PC-9 (cell line): ENCODE measurements at regions not wholly inside any gene's neighbourhood (a gene's known extent, or its start where the extent isn't known, plus 50 kb on each side); places are given as distances from the start of the nearest gene placed in this dataset.

Experiments
- BruUV-seq: library from RNA; stranded (reverse); fragments of 400-500 nt; replicated peaks from 2 replicates; lab custom pipeline; 2021; lab: Mats Ljungman, UMichigan
- CTCF ChIA-PET: fragments of 300-600 bp; sonication (Branson Sonifier 250); formaldehyde crosslinking; loops from one replicate; lab custom pipeline; 2022; ENCODE audit warnings: antibody characterized with exemption; lab: Charles Lee
- POLR2A ChIA-PET: fragments of 300-600 bp; sonication (Branson Sonifier 250); formaldehyde crosslinking; loops from one replicate; lab custom pipeline; 2022; ENCODE audit warnings: antibody characterized with exemption; ENCODE audit not compliant: unreplicated experiment; lab: Charles Lee
- DNase-seq, 2 experiments: peaks; one replicate each; pipeline versions ENCODE4 v3.0.0 to v3.0.0-alpha.2; 2015 to 2022; ENCODE audit warnings: mixed read lengths in 1 of 2
- H2AFZ ChIP-seq: fragments of 200-600 bp; sonication (generic); 2 replicates; pipeline ENCODE4 v1.8.1; 2017; ENCODE audit warnings: antibody characterized with exemption
- H3F3A ChIP-seq: fragments of 200-600 bp; sonication (generic); 2 replicates; pipeline ENCODE4 v1.8.1; 2017; ENCODE audit warnings: antibody characterized with exemption, mild to moderate bottlenecking, low read depth; ENCODE audit not compliant: insufficient read depth
- H3K27ac ChIP-seq: fragments of 200-600 bp; sonication (generic); 2 replicates; pipeline ENCODE4 v1.6.1; 2016; ENCODE audit warnings: mixed run types
- H3K27me3 ChIP-seq: fragments of 200-600 bp; sonication (generic); 2 replicates; pipeline ENCODE4 v1.6.1; 2016; ENCODE audit warnings: low read depth, mixed run types; ENCODE audit not compliant: insufficient read depth
- H3K36me3 ChIP-seq: fragments of 200-600 bp; sonication (generic); 2 replicates; pipeline ENCODE4 v1.6.1; 2016; ENCODE audit warnings: low read depth, mixed run types
- H3K4me1 ChIP-seq: fragments of 200-600 bp; sonication (generic); replicated peaks from 2 replicates; pipeline ENCODE4 v1.6.1; 2016; ENCODE audit warnings: mixed run types; ENCODE audit not compliant: insufficient read depth
- H3K4me2 ChIP-seq: fragments of 200-600 bp; sonication (generic); 2 replicates; pipeline ENCODE4 v1.6.1; 2017; ENCODE audit warnings: mixed run types
- H3K4me3 ChIP-seq: fragments of 200-600 bp; sonication (generic); 2 replicates; pipeline ENCODE4 v1.6.1; 2016; ENCODE audit warnings: mixed run types
- H3K79me2 ChIP-seq: fragments of 200-600 bp; sonication (generic); 2 replicates; pipeline ENCODE4 v1.6.1; 2017; ENCODE audit warnings: low read depth, mixed run types
- H3K9me2 ChIP-seq: fragments of 200-600 bp; sonication (generic); 2 replicates; pipeline ENCODE4 v1.8.1; 2017; ENCODE audit warnings: mild to moderate bottlenecking; ENCODE audit not compliant: insufficient read depth
- H3K9me3 ChIP-seq: fragments of 200-600 bp; sonication (generic); 2 replicates; pipeline ENCODE4 v1.8.1; 2016; ENCODE audit warnings: low read depth; ENCODE audit not compliant: insufficient read depth
- H4K20me1 ChIP-seq: fragments of 200-600 bp; sonication (generic); 2 replicates; pipeline ENCODE4 v1.8.1; 2017; ENCODE audit not compliant: insufficient read depth
- CTCF ChIP-seq: fragments of 200-600 bp; sonication (generic); conservative IDR thresholded peaks from 2 replicates; pipeline ENCODE4 v1.6.1; 2017; ENCODE audit warnings: mixed run types, antibody characterized with exemption, mild to moderate bottlenecking, moderate library complexity
- EZH2 ChIP-seq: fragments of 200-600 bp; sonication (generic); IDR thresholded peaks from 2 replicates; pipeline ENCODE4 v1.8.0; 2017; ENCODE audit warnings: antibody characterized with exemption, low read depth
- intact Hi-C: fragments of 100-400 bp; cut with micrococcal nuclease; formaldehyde crosslinking; loops from one replicate; pipeline ENCODE4 v1.10.0; 2022; ENCODE audit not compliant: unreplicated experiment

- Histone ChIP-seq H4K20me1 (no peaks in the 10 kb centered on the region), H3K36me3 (no peaks in the 10 kb centered on the region), H3K9me3 (no peaks in the 10 kb centered on the region; the same call in 1 of the 2 replicates), H3K4me1 (no peaks in the 10 kb centered on the region), H3K4me3 (no peak overlapping the region), H3F3A (no peaks in the 10 kb centered on the region), H2AFZ (no peak overlapping the region), H3K4me2 (no peak overlapping the region), H3K27me3 (no peaks in the 10 kb centered on the region), H3K79me2 (no peaks in the 10 kb centered on the region), H3K9me2 (no peaks in the 10 kb centered on the region; the same call in 1 of the 2 replicates), H3K27ac (no peak overlapping the region)
- intact Hi-C loops, result no loop called here
- no peak for DNase-seq
- CTCF ChIA-PET, result no interaction called here
- TF ChIP-seq CTCF (no peak), EZH2 (no peak)
- BruUV-seq, result no TSS peak
- POLR2A ChIA-PET, result no interaction called here
Observed at GRCh38 chr13:31067416-31068118, 94.1 kb downstream of the HSPH1 start.

GRCh38 chr13:31064636-31065035, 97.1 kb downstream of the HSPH1 start:
- no peaks in the 10 kb centered on the region for H3F3A ChIP-seq
- no peak overlapping the region for H3K4me2 ChIP-seq
- H3K79me2 ChIP-seq, result no peaks in the 10 kb centered on the region
- no peak overlapping the region for H3K27ac ChIP-seq
- TF ChIP-seq EZH2, result no peak
- TF ChIP-seq CTCF, result no peak
- CTCF ChIA-PET, result interaction anchor here (0.6 kb wide), 1 partner anchor 1610 kb away, joined by 6 read pairs; no protein-coding TSS in a partner anchor
- intact Hi-C loops, result no loop called here
- no peak overlapping the region for H3K4me3 ChIP-seq
- no TSS peak for BruUV-seq
- H4K20me1 ChIP-seq, result no peaks in the 10 kb centered on the region
- no peaks in the 10 kb centered on the region for H3K4me1 ChIP-seq
- H3K36me3 ChIP-seq, result no peaks in the 10 kb centered on the region
- no peak overlapping the region for H2AFZ ChIP-seq
- H3K9me3 ChIP-seq, result no peaks in the 10 kb centered on the region
- no peaks in the 10 kb centered on the region; the same call in 1 of the 2 replicates for H3K9me2 ChIP-seq
- DNase-seq, result no peak
- POLR2A ChIA-PET, result no interaction called here
- H3K27me3 ChIP-seq, result no peaks in the 10 kb centered on the region

DNA sequence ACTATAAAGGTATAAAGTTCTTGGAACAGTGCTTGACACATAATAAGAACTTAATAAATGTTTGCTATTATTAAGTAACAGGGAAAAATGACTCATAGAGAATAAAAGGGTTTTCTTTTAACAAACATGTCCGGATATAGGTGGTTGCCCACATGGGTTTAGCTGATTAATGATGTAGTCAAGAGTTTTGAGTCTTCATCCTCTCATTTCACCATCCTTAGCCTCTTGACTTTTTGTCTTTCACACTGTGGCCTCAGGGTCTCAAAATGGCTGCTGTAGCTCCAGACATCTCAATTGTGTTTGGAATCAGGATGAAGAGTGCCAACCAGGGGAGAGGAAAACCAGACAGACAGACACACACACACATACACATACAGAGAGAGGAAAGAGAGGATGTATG, 97.9 kb downstream of the HSPH1 start:
- Histone ChIP-seq H3K9me3 (no peaks in the 10 kb centered on the region), H3F3A (no peaks in the 10 kb centered on the region), H3K4me1 (no peaks in the 10 kb centered on the region), H4K20me1 (no peaks in the 10 kb centered on the region), H3K27ac (no peak overlapping the region), H3K4me3 (no peak overlapping the region), H3K4me2 (no peak overlapping the region), H2AFZ (no peak overlapping the region), H3K79me2 (no peaks in the 10 kb centered on the region), H3K9me2 (no peaks in the 10 kb centered on the region; the same call in 1 of the 2 replicates), H3K27me3 (no peaks in the 10 kb centered on the region), H3K36me3 (no peaks in the 10 kb centered on the region)
- no peak for DNase-seq
- TF ChIP-seq EZH2, result no peak
- no peak for TF ChIP-seq CTCF
- ChIA-PET POLR2A (no interaction called here), CTCF (no interaction called here)
- BruUV-seq, result no TSS peak
- intact Hi-C loops, result no loop called here
